WTC11 (cell line): ENCODE measurements at regions not wholly inside any gene's neighbourhood (a gene's known extent, or its start where the extent isn't known, plus 50 kb on each side); places are given as distances from the start of the nearest gene placed in this dataset.

Experiments
- ATAC-seq: fragments of 200-7000 bp; cut with Tn5 transposase; 2 replicates; pipeline ENCODE4 v1.10.0; 2021; ENCODE audit warnings: mild to moderate bottlenecking, moderate library complexity
- CTCF ChIA-PET: fragments of 300-600 bp; sonication (Branson Sonifier 250); formaldehyde crosslinking; loops from one replicate; lab custom pipeline; 2021; ENCODE audit warnings: antibody characterized with exemption; lab: Charles Lee
- POLR2A ChIA-PET: fragments of 350-600 bp; sonication (Branson Sonifier 250); formaldehyde crosslinking; loops from one replicate; lab custom pipeline; 2021; ENCODE audit warnings: antibody characterized with exemption; lab: Charles Lee
- DNase-seq: peaks from one replicate; pipeline ENCODE4 v3.0.0; 2021; ENCODE audit warnings: low spot score
- H3K27ac Mint-ChIP-seq: 2 replicates; pipeline ENCODE4 v1.8.0; 2021; ENCODE audit warnings: mixed read lengths
- H3K27me3 Mint-ChIP-seq: 2 replicates; pipeline ENCODE4 v1.8.0; 2021; ENCODE audit warnings: low read depth, mild to moderate bottlenecking, moderate library complexity, mixed read lengths
- H3K36me3 Mint-ChIP-seq: 2 replicates; pipeline ENCODE4 v1.8.0; 2021; ENCODE audit warnings: mixed read lengths
- H3K4me1 Mint-ChIP-seq: 2 replicates; pipeline ENCODE4 v1.8.0; 2022; ENCODE audit warnings: mixed read lengths
- H3K4me3 Mint-ChIP-seq: 2 replicates; pipeline ENCODE4 v1.8.0; 2021; ENCODE audit warnings: mild to moderate bottlenecking, moderate library complexity, mixed read lengths
- H3K9me3 Mint-ChIP-seq: 2 replicates; pipeline ENCODE4 v1.8.0; 2021; ENCODE audit warnings: mixed read lengths
- ETV6 ChIP-seq: sonication (generic); formaldehyde crosslinking; IDR thresholded peaks from 2 replicates; pipeline ENCODE4 v1.8.1; 2022; ENCODE audit warnings: mild to moderate bottlenecking, missing genetic modification reagents
- MXD4 ChIP-seq: fragments of 250-450 bp; sonication (Bioruptor Pico); IDR thresholded peaks from 2 replicates; pipeline ENCODE4 v1.8.0; 2021; ENCODE audit warnings: mild to moderate bottlenecking, moderate library complexity, borderline replicate concordance
- MYBL2 ChIP-seq: sonication (generic); formaldehyde crosslinking; IDR thresholded peaks from 2 replicates; pipeline ENCODE4 v1.8.1; 2023; ENCODE audit warnings: mild to moderate bottlenecking, moderate library complexity, missing genetic modification reagents
- NFE2L1 ChIP-seq: sonication (generic); formaldehyde crosslinking; IDR thresholded peaks from 2 replicates; pipeline ENCODE4 v1.8.1; 2023; ENCODE audit warnings: missing genetic modification reagents
- NFYB ChIP-seq: sonication (generic); formaldehyde crosslinking; conservative IDR thresholded peaks from 2 replicates; pipeline ENCODE4 v1.8.0; 2022; ENCODE audit warnings: low read depth, missing genetic modification reagents
- SMAD3 ChIP-seq: sonication (generic); formaldehyde crosslinking; IDR thresholded peaks from 2 replicates; pipeline ENCODE4 v1.8.0; 2022; ENCODE audit warnings: missing genetic modification reagents, mild to moderate bottlenecking, borderline replicate concordance
- SP1 ChIP-seq: sonication (generic); formaldehyde crosslinking; conservative IDR thresholded peaks from 2 replicates; pipeline ENCODE4 v1.8.1; 2022; ENCODE audit warnings: missing genetic modification reagents
- ZNF263 ChIP-seq: sonication (generic); formaldehyde crosslinking; IDR thresholded peaks from 2 replicates; pipeline ENCODE4 v1.8.1; 2022; ENCODE audit warnings: low read depth, mild to moderate bottlenecking, moderate library complexity, missing genetic modification reagents
- TF ChIP-seq, protein P1 (sequence below): sonication (generic); formaldehyde crosslinking; IDR thresholded peaks from 2 replicates; pipeline ENCODE4 v1.8.0; 2022; ENCODE audit warnings: missing genetic modification reagents
- TF ChIP-seq, protein P2 (sequence below): sonication (generic); formaldehyde crosslinking; IDR thresholded peaks from 2 replicates; pipeline ENCODE4 v1.8.1; 2023; ENCODE audit warnings: mild to moderate bottlenecking, missing genetic modification reagents
- TF ChIP-seq, protein P3 (sequence below): fragments of 250-450 bp; sonication (Bioruptor Pico); IDR thresholded peaks from 2 replicates; pipeline ENCODE4 v1.8.0; 2021; ENCODE audit warnings: mild to moderate bottlenecking
- TF ChIP-seq, protein P4 (sequence below): sonication (generic); formaldehyde crosslinking; IDR thresholded peaks from 2 replicates; pipeline ENCODE4 v1.8.1; 2023; ENCODE audit warnings: mild to moderate bottlenecking, missing genetic modification reagents, borderline replicate concordance
- TF ChIP-seq, protein P5 (sequence below): fragments of 250-450 bp; sonication (Bioruptor Pico); IDR thresholded peaks from 2 replicates; pipeline ENCODE4 v1.9.0; 2021; ENCODE audit warnings: mild to moderate bottlenecking

DNA sequence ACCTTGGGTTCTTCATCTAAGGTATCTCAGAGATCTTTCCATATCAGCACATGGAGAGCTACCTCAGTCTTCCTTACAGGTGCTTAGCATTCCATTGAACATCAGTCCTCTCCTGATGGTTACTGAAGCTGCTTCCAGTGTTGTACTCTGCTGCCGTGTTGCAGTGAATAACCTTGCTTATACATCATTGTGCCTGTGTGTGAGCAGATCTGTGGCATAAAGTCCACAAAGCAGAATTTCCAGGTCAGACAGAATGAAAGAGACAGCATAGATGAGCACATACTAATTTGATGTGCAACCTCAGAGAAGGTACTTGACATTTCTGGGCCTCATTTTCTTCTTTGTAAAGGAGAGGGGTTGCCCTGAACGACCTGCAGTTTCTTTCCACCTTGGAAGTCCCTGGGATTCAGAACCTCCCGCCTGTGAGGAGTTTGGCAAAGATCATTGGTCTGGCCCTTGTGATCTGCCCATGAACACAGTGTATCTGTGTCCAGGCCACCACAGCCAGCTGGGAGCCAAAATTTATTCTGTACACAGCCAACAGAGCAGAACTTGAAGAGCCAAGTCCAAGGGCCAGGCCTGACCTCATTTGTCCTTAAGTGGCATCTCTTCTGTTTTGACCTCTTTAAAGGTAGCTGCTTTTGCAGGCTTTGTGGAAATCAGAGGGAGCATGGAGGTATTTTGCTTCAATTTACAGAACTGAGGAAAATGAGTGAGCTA is 57.2 kb upstream of the SLC7A14 start (continued):
- TF ChIP-seq, protein P1, sequence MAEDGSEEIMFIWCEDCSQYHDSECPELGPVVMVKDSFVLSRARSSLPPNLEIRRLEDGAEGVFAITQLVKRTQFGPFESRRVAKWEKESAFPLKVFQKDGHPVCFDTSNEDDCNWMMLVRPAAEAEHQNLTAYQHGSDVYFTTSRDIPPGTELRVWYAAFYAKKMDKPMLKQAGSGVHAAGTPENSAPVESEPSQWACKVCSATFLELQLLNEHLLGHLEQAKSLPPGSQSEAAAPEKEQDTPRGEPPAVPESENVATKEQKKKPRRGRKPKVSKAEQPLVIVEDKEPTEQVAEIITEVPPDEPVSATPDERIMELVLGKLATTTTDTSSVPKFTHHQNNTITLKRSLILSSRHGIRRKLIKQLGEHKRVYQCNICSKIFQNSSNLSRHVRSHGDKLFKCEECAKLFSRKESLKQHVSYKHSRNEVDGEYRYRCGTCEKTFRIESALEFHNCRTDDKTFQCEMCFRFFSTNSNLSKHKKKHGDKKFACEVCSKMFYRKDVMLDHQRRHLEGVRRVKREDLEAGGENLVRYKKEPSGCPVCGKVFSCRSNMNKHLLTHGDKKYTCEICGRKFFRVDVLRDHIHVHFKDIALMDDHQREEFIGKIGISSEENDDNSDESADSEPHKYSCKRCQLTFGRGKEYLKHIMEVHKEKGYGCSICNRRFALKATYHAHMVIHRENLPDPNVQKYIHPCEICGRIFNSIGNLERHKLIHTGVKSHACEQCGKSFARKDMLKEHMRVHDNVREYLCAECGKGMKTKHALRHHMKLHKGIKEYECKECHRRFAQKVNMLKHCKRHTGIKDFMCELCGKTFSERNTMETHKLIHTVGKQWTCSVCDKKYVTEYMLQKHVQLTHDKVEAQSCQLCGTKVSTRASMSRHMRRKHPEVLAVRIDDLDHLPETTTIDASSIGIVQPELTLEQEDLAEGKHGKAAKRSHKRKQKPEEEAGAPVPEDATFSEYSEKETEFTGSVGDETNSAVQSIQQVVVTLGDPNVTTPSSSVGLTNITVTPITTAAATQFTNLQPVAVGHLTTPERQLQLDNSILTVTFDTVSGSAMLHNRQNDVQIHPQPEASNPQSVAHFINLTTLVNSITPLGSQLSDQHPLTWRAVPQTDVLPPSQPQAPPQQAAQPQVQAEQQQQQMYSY (CRISPR knock-in tag), result no peak
- TF ChIP-seq, protein P2, sequence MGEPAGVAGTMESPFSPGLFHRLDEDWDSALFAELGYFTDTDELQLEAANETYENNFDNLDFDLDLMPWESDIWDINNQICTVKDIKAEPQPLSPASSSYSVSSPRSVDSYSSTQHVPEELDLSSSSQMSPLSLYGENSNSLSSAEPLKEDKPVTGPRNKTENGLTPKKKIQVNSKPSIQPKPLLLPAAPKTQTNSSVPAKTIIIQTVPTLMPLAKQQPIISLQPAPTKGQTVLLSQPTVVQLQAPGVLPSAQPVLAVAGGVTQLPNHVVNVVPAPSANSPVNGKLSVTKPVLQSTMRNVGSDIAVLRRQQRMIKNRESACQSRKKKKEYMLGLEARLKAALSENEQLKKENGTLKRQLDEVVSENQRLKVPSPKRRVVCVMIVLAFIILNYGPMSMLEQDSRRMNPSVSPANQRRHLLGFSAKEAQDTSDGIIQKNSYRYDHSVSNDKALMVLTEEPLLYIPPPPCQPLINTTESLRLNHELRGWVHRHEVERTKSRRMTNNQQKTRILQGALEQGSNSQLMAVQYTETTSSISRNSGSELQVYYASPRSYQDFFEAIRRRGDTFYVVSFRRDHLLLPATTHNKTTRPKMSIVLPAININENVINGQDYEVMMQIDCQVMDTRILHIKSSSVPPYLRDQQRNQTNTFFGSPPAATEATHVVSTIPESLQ (CRISPR knock-in tag), result no peak
- TF ChIP-seq SMAD3 (CRISPR knock-in tag), result no peak
- TF ChIP-seq, protein P3, sequence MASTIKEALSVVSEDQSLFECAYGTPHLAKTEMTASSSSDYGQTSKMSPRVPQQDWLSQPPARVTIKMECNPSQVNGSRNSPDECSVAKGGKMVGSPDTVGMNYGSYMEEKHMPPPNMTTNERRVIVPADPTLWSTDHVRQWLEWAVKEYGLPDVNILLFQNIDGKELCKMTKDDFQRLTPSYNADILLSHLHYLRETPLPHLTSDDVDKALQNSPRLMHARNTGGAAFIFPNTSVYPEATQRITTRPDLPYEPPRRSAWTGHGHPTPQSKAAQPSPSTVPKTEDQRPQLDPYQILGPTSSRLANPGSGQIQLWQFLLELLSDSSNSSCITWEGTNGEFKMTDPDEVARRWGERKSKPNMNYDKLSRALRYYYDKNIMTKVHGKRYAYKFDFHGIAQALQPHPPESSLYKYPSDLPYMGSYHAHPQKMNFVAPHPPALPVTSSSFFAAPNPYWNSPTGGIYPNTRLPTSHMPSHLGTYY, result no peak

DNA sequence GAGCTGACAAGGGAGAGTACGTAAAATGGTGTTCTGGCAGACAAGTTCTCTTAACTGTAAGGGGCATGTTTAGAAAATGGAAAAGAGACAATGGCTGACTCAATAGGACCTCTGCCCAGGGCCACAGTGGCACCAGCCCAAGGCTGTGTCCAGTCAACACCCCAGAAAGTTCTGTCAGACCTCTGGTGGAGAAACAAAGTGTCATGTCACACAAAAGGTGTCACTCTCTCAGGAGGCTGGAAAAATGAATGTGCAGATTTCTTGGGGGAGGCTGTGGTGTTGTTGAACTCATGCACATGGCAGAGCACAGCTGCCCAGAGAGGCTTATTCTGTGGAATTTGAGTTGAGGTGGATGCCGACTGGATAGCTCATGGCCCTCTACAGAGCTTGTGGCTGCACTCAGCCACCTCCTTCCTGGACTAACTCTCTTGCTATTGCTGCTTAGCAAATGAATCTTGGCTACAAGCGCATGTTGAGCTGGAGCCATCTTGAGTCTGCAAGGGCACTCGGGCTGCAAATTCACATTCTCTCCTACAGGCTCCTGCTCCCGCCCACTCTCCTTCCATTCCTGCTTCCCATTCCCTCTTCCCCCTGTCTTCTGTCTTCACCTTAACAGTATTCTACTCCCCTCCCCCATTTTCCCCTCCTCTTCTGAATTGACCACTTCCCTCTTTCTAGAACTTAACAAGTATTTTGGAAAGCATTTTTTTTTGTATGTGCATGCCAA is 55.8 kb upstream of the SLC7A14 start:
- Mint-ChIP-seq H3K27me3 (peaks cover 2% of the 10 kb centered on the region; the same call in 1 of the 2 replicates), H3K36me3 (no peaks in the 10 kb centered on the region), H3K9me3 (peaks cover 9% of the 10 kb centered on the region), H3K4me3 (no peak overlapping the region), H3K27ac (no peak overlapping the region), H3K4me1 (no peaks in the 10 kb centered on the region)
- ATAC-seq, result no peak
- DNase-seq, result no peak
- ChIA-PET CTCF (interaction anchor here (1.2 kb wide), 1 partner anchor 228 kb away, joined by 3 read pairs; no protein-coding TSS in a partner anchor), POLR2A (no interaction called here)
- TF ChIP-seq ZNF263 (CRISPR knock-in tag) (no peak), NFE2L1 (CRISPR knock-in tag) (no peak), SP1 (CRISPR knock-in tag) (no peak), ETV6 (CRISPR knock-in tag) (no peak), NFYB (CRISPR knock-in tag) (no peak)

DNA sequence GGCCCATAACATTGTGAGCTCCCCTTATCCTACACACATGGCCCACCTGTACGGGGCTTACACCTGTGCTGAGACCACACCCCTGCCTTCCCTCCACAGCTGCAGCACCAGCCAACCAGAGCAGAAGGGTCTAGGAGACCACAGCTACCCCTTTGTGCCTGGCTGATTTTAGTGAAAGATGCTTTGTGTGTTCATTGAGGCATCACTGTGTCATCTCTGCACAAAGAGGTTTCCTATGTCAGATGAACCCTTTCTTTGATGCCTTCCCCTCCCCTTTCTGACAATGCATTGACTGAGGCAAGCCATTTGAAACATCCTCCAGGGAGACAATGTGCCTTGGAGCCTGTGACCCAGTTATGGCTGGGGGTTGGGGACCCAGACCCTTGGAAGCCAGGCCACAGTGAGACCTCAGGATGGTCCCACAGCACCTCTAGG is 54.9 kb upstream of the SLC7A14 start:
- no peak overlapping the region for H3K27ac Mint-ChIP-seq
- POLR2A ChIA-PET, result no interaction called here
- TF ChIP-seq MXD4 (CRISPR knock-in tag) (no peak), MYBL2 (CRISPR knock-in tag) (no peak)
- TF ChIP-seq, protein P4, sequence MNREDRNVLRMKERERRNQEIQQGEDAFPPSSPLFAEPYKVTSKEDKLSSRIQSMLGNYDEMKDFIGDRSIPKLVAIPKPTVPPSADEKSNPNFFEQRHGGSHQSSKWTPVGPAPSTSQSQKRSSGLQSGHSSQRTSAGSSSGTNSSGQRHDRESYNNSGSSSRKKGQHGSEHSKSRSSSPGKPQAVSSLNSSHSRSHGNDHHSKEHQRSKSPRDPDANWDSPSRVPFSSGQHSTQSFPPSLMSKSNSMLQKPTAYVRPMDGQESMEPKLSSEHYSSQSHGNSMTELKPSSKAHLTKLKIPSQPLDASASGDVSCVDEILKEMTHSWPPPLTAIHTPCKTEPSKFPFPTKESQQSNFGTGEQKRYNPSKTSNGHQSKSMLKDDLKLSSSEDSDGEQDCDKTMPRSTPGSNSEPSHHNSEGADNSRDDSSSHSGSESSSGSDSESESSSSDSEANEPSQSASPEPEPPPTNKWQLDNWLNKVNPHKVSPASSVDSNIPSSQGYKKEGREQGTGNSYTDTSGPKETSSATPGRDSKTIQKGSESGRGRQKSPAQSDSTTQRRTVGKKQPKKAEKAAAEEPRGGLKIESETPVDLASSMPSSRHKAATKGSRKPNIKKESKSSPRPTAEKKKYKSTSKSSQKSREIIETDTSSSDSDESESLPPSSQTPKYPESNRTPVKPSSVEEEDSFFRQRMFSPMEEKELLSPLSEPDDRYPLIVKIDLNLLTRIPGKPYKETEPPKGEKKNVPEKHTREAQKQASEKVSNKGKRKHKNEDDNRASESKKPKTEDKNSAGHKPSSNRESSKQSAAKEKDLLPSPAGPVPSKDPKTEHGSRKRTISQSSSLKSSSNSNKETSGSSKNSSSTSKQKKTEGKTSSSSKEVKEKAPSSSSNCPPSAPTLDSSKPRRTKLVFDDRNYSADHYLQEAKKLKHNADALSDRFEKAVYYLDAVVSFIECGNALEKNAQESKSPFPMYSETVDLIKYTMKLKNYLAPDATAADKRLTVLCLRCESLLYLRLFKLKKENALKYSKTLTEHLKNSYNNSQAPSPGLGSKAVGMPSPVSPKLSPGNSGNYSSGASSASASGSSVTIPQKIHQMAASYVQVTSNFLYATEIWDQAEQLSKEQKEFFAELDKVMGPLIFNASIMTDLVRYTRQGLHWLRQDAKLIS (CRISPR knock-in tag), result no peak
- TF ChIP-seq, protein P5, sequence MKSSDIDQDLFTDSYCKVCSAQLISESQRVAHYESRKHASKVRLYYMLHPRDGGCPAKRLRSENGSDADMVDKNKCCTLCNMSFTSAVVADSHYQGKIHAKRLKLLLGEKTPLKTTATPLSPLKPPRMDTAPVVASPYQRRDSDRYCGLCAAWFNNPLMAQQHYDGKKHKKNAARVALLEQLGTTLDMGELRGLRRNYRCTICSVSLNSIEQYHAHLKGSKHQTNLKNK, result no peak
- H3K4me1 Mint-ChIP-seq, result peaks cover 7% of the 10 kb centered on the region
- peaks cover 9% of the 10 kb centered on the region for H3K9me3 Mint-ChIP-seq
- DNase-seq, result no peak
- no peak for ATAC-seq
- H3K4me3 Mint-ChIP-seq, result no peak overlapping the region
- no peaks in the 10 kb centered on the region for H3K36me3 Mint-ChIP-seq
- CTCF ChIA-PET, result no interaction called here
- H3K27me3 Mint-ChIP-seq, result peaks cover 2% of the 10 kb centered on the region; the same call in 1 of the 2 replicates
